ENCODE measurements at regions not wholly inside any gene's neighbourhood (a gene's known extent, or its start where the extent isn't known, plus 50 kb on each side); places are given as distances from the start of the nearest gene placed in this dataset.

GRCh38 chr17:79145548-79145947 lies 70.9 kb downstream of the ENGASE start:
- 85 to 89% (median 89%) methylated on average over 9 to 18 of the region's 18 CpGs for WGBS, 5 donors
- TF ChIP-seq POLR2A (IDR thresholded peaks at IDR 0.05) (no peak), POLR2AphosphoS5 (IDR thresholded peaks at IDR 0.05) (no peak), EP300 (IDR thresholded peaks at IDR 0.05) (no peak)
- TF ChIP-seq, protein P1, sequence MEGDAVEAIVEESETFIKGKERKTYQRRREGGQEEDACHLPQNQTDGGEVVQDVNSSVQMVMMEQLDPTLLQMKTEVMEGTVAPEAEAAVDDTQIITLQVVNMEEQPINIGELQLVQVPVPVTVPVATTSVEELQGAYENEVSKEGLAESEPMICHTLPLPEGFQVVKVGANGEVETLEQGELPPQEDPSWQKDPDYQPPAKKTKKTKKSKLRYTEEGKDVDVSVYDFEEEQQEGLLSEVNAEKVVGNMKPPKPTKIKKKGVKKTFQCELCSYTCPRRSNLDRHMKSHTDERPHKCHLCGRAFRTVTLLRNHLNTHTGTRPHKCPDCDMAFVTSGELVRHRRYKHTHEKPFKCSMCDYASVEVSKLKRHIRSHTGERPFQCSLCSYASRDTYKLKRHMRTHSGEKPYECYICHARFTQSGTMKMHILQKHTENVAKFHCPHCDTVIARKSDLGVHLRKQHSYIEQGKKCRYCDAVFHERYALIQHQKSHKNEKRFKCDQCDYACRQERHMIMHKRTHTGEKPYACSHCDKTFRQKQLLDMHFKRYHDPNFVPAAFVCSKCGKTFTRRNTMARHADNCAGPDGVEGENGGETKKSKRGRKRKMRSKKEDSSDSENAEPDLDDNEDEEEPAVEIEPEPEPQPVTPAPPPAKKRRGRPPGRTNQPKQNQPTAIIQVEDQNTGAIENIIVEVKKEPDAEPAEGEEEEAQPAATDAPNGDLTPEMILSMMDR (IDR thresholded peaks at IDR 0.05): no peak
- Histone ChIP-seq H3K9me3 (no peaks in the 10 kb centered on the region), H3K36me3 (no peaks in the 10 kb centered on the region), H3K27ac (no peak overlapping the region), H3K27me3 (peaks cover 14 to 88% (median 39%) of the 10 kb centered on the region in 3 donors), H3K4me1 (no peaks in the 10 kb centered on the region), H3K4me3 (no peak overlapping the region)
- DNase-seq: no peak
- intact Hi-C loops (cut with DNase I; ENCODE audit: low total_unique reads): no loop called here

GRCh38 chr17:79144133-79144532 lies 69.5 kb downstream of the ENGASE start:
- no peak for DNase-seq
- WGBS, 5 donors: 58 to 76% (median 60%) methylated on average over 2 to 12 of the region's 12 CpGs

DNA sequence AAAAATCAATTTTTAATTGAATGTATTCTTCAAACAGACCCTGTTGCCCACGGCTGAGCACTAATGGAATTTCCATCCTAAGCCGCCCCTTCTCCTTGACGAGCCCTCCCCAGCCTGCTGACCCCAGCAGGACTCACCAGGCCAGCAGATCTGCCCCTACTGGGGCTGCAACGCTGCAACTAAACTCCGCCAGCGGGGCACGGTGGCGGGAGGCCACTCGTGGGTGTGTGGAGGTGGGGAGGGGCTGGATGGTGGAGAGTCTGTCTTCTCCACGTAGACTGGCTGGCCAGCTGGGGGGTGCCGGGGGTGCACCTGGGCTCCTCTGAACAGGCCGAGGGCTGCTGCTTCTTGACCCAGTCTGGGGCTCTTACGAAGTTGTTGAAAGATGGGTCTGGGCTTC lies 67.8 kb downstream of the ENGASE start:
- intact Hi-C loops (cut with DNase I; ENCODE audit: low total_unique reads): no loop called here
- Histone ChIP-seq H3K4me3 (no peak overlapping the region), H3K9me3 (no peaks in the 10 kb centered on the region), H3K4me1 (peaks cover 0 to 6% (median 0%) of the 10 kb centered on the region in 4 donors), H3K27me3 (peaks cover 14 to 90% (median 35%) of the 10 kb centered on the region in 3 donors), H3K27ac (no peak overlapping the region), H3K36me3 (no peaks in the 10 kb centered on the region)
- DNase-seq: no peak
- TF ChIP-seq POLR2AphosphoS5 (IDR thresholded peaks at IDR 0.05): no peak
- no peak for TF ChIP-seq EP300 (IDR thresholded peaks at IDR 0.05)
- TF ChIP-seq POLR2A (IDR thresholded peaks at IDR 0.05): no peak
- TF ChIP-seq, protein P1 (IDR thresholded peaks at IDR 0.05): no peak
- 53 to 65% (median 63%) methylated on average over 8 to 13 of the region's 13 CpGs for WGBS, 5 donors

More at GRCh38 chr17:79144133-79144532, 69.5 kb downstream of the ENGASE start:
- H3K9me3 ChIP-seq: no peaks in the 10 kb centered on the region
- no peaks in the 10 kb centered on the region for H3K4me1 ChIP-seq
- H3K27me3 ChIP-seq: peaks cover 14 to 88% (median 35%) of the 10 kb centered on the region in 3 donors
- H3K4me3 ChIP-seq: no peak overlapping the region
- no peaks in the 10 kb centered on the region for H3K36me3 ChIP-seq
- intact Hi-C loops (cut with DNase I; ENCODE audit: low total_unique reads): no loop called here
- no peak overlapping the region for H3K27ac ChIP-seq
- TF ChIP-seq, protein P1 (IDR thresholded peaks at IDR 0.05): no peak
- TF ChIP-seq POLR2AphosphoS5 (IDR thresholded peaks at IDR 0.05) (no peak), POLR2A (IDR thresholded peaks at IDR 0.05) (no peak), EP300 (IDR thresholded peaks at IDR 0.05) (no peak)

DNA sequence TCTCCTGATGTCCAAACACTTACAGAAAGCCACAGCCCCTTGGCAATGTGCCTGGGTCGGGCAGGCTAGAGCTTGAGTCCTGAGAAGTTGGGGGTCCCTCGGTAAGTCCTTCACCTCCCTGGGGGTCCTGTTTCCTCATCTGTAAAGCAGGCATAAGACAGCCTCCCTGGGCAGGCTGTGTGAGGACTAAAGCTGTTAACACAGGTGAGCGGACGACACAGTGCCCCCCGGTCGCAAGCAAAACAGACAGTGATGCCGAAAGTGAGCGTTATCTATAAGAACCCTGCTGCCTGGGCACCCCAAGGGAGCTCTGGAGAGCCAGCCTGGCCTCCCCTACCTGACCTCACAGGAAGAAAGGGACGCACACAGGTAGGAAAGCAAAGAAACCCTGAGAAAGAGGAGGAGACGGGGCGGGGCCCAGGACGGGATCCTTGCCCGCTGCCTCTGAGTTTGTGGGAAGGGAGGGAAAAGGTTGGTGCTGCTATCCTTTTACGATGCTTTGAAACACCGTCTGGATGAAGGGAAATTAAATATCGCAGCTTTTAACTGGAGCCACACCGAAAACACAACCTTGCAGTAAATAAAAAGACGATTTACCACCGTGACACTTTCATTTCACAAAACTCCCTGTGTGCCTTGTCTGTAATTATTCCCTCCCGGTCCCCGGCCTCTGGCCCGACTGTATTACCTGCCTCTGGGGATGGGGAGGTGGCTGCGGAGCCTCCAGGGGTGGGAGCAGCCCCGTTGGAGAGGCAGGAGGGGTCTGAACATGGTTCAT lies 67.1 kb downstream of the ENGASE start:
- no peak for DNase-seq
- peaks cover 14 to 96% (median 39%) of the 10 kb centered on the region in 3 donors for H3K27me3 ChIP-seq
- H3K4me1 ChIP-seq: peaks cover 0 to 6% (median 0%) of the 10 kb centered on the region in 4 donors
- TF ChIP-seq EP300 (IDR thresholded peaks at IDR 0.05) (no peak), POLR2AphosphoS5 (IDR thresholded peaks at IDR 0.05) (no peak)
- TF ChIP-seq, protein P1 (IDR thresholded peaks at IDR 0.05): no peak
- no peak overlapping the region for H3K4me3 ChIP-seq
- H3K9me3 ChIP-seq: no peaks in the 10 kb centered on the region
- intact Hi-C loops (cut with DNase I; ENCODE audit: low total_unique reads): no loop called here
- 29 to 45% (median 35%) methylated on average over 17 to 24 of the region's 24 CpGs for WGBS, 5 donors
- H3K36me3 ChIP-seq: no peaks in the 10 kb centered on the region
- H3K27ac ChIP-seq: no peak overlapping the region
